NB4 (cell line): ENCODE measurements at regions not wholly inside any gene's neighbourhood (a gene's known extent, or its start where the extent isn't known, plus 50 kb on each side); places are given as distances from the start of the nearest gene placed in this dataset.

ENCODE experiments used
- MAX ChIP-seq: IDR thresholded peaks from 2 replicates; pipeline ENCODE4 v1.6.1; 2011; ENCODE audit warnings: low read depth, low read length
- POLR2A ChIP-seq: IDR thresholded peaks from 2 replicates; pipeline ENCODE4 v1.6.1; 2011; ENCODE audit warnings: mild to moderate bottlenecking; ENCODE audit not compliant: insufficient read length; ENCODE audit errors: extremely low read depth
- TF ChIP-seq, protein P1 (sequence below): IDR thresholded peaks from one replicate; pipeline ENCODE4 v1.5.1; 2012; ENCODE audit warnings: low read depth, low read length

DNA sequence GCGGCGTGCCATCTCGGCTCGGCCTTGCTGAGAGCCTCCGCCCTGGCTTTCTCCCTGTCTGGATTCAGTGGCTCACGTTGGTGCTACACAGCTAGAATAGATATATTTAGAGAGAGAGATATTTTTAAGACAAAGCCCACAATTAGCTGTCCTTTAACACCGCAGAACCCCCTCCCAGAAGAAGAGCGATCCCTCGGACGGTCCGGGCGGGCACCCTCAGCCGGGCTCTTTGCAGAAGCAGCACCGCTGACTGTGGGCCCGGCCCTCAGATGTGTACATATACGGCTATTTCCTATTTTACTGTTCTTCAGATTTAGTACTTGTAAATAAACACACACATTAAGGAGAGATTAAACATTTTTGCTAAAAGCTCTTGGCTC lies 54.1 kb downstream of the PLXNA1 start:
- TF ChIP-seq POLR2A (no peak), MAX (no peak)
- TF ChIP-seq, protein P1, sequence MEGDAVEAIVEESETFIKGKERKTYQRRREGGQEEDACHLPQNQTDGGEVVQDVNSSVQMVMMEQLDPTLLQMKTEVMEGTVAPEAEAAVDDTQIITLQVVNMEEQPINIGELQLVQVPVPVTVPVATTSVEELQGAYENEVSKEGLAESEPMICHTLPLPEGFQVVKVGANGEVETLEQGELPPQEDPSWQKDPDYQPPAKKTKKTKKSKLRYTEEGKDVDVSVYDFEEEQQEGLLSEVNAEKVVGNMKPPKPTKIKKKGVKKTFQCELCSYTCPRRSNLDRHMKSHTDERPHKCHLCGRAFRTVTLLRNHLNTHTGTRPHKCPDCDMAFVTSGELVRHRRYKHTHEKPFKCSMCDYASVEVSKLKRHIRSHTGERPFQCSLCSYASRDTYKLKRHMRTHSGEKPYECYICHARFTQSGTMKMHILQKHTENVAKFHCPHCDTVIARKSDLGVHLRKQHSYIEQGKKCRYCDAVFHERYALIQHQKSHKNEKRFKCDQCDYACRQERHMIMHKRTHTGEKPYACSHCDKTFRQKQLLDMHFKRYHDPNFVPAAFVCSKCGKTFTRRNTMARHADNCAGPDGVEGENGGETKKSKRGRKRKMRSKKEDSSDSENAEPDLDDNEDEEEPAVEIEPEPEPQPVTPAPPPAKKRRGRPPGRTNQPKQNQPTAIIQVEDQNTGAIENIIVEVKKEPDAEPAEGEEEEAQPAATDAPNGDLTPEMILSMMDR, result no peak
